ENCODE measurements at regions not wholly inside any gene's neighbourhood (a gene's known extent, or its start where the extent isn't known, plus 50 kb on each side); places are given as distances from the start of the nearest gene placed in this dataset.

DNA sequence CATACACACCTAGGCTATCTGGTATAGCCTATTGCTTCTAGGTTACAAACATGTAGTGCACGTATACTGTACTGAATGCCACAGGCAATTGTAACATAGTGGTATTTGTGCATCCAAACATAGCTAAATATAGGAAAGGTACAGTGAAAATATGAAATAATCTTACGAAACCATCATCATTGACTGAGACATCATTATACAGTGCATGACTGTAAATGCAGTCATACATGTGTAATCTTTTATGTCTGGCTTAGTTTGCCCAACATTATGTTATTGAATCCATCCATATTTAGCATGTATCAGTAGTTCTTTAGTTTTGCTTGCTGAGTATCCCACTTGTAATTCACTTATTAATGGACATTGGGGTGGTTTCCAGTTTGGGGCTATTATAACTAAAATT lies 124.9 kb downstream of the CYLD start:
- no peak for TF ChIP-seq POLR2AphosphoS5 (IDR thresholded peaks at IDR 0.05)
- TF ChIP-seq POLR2A (IDR thresholded peaks at IDR 0.05), result no peak
